HG02852 (cell line): ENCODE measurements at regions not wholly inside any gene's neighbourhood (a gene's known extent, or its start where the extent isn't known, plus 50 kb on each side); places are given as distances from the start of the nearest gene placed in this dataset.
"Not testable (repeated sequence)": the region's sequence is repeated elsewhere in the genome, so short reads cannot be mapped to it uniquely, and the experiment has no call there.

Source experiments
- ATAC-seq: cut with Tn5 transposase; IDR thresholded peaks from one replicate; pipeline ENCODE4 v1.9.1; 2021; ENCODE audit warnings: mild to moderate bottlenecking, moderate library complexity; ENCODE audit not compliant: unreplicated experiment

- ATAC-seq: no peak
Measured at GRCh38 chr1:80624682-80625081, 1176.1 kb upstream of the ADGRL2 start.

- ATAC-seq: no peak
Measured at GRCh38 chr1:80607064-80607463, 1193.7 kb upstream of the ADGRL2 start.

DNA sequence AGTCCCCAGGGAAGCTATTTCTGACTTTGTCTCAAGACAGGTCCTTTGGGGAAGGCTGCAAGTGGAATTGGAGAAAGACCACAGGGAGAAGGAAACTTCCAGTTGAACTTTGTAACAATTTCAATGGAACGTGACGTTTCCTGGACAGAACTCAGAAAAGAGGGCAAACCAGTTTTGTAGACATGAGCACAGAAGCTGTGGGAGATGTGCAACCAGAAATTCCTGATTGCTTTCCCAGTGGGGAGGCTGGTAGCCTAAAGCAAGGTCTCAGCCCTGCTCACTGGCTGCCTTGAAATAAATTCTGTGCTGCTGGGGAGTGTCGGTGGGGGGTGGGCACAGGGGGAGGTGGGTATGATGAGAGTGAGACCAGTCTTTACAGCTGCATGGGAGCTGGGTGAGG is 1206.7 kb upstream of the ADGRL2 start:
- no peak for ATAC-seq

DNA sequence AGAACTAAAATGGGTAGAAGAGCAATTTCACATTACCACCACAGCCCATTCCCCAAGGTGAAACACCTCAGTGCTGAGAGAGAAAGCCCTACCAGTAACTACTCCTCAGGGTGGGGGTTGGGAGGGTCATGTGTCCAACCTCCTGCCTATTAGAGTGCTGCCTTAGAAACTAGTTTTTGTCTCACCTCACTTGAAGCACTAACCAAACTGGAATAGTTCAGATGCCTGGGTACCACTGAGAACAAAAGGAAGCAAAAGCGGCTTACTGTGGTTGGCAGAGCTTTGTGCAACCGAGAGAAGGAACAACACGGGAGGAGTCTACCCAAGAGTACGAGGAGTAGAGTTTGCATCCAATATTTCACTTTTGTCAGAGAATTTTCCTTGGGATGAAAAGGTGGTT is 1207.5 kb upstream of the ADGRL2 start:
- ATAC-seq: no peak

- ATAC-seq: no peak
Measured at GRCh38 chr1:80582980-80583379, 1217.8 kb upstream of the ADGRL2 start.

GRCh38 chr1:80579055-80579454 is 1221.7 kb upstream of the ADGRL2 start:
- ATAC-seq: no peak

DNA sequence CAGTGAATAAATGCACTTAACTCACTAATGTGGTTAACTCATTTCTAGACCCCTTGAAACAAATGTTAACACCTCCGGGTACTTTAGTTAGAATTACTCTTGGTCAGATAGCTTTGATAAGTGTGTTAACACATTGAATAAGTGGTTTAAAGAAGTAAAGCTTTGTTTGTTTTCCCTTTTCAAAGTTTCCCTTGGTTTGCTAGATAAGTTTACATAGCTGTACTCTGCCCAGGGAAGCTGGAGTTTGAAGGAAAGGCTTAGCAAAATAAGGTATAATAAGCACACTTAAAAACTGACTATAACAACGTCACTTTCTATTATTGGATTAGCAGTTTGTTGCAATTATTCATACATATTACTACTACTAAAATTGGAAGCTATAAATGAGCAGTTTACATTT is 1233.9 kb upstream of the ADGRL2 start:
- no peak for ATAC-seq

DNA sequence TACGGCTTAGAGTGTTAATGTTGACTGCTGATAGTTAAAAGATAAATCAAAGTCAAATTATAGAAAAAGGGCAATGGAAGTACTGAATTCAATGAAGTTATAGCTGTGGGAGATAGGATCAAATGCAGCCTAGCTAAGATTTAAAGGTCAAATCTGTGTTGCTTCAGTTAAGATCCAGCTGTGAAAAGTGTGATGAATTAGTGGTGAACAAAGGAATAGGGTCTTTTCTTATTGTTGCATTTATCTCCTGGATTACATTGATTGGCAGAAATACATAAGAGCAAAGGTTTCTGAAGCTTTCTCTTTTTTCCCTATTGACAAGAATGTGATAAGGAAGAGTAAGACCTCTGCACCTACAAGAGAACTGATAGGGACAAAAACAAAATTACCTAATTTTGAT is 1234.6 kb upstream of the ADGRL2 start:
- ATAC-seq: no peak

DNA sequence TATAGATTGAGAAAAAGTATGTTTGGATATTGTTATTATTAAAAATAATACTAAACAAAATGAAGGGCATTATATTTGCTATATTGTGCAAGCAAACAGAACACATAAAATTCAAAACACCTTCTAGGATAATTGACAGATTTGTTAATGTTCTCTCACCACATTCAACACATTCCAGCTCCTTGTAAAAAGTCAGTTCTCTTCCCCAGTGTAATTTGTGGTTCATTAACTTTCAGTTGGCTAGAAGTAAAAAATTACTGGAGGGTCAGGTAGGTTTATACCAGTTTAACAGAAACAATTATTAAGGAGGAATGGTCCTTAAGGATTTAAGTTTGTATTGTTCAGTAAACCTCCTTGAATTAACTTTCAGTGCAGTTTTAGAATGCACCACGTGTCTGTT is 1235.3 kb upstream of the ADGRL2 start:
- no peak for ATAC-seq

DNA sequence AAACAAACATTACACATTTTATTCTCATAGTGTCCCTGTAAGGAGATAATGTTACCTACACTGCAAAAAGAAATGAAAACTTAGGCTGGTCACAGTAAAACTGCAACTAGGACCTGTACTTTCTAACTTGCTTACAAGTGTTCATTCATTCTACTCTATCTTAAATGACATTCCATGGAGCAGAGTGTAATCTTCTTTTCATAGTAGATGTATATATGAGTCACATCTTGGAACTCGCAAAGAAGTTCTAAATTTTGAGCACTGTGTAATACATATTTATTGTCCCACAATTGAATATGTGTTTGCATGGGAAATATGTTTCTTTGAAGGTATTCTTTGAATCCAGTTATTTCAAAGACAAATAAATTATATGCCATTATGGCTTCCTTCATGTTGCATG is 1258.5 kb upstream of the ADGRL2 start:
- no peak for ATAC-seq

- no peak for ATAC-seq
Measured at GRCh38 chr1:80540596-80540995, 1260.1 kb upstream of the ADGRL2 start.

DNA sequence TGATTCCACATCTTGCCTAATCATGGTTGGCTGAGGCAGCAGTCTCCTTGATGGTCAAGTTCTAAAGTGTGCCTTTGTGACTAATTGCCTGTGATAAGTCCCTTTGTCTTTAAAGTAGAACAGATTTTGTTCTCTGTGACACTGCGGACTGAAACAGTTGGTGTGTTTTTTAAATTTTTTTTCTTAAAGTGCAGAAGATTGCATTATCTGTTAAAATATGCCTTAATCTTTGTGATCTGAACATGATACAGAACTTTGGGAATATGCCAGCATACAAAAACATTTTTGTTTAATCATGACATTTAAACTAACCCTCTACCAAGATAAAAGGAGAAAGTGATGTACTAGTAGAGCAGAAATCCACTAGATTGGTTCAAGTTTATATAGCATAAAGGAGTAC is 1260.6 kb upstream of the ADGRL2 start:
- no peak for ATAC-seq

- ATAC-seq: not testable (repeated sequence)
Measured at GRCh38 chr1:80539298-80539697, 1261.4 kb upstream of the ADGRL2 start.

GRCh38 chr1:80536461-80536860 is 1264.3 kb upstream of the ADGRL2 start:
- ATAC-seq: no peak

GRCh38 chr1:80535466-80535865 is 1265.3 kb upstream of the ADGRL2 start:
- no peak for ATAC-seq

DNA sequence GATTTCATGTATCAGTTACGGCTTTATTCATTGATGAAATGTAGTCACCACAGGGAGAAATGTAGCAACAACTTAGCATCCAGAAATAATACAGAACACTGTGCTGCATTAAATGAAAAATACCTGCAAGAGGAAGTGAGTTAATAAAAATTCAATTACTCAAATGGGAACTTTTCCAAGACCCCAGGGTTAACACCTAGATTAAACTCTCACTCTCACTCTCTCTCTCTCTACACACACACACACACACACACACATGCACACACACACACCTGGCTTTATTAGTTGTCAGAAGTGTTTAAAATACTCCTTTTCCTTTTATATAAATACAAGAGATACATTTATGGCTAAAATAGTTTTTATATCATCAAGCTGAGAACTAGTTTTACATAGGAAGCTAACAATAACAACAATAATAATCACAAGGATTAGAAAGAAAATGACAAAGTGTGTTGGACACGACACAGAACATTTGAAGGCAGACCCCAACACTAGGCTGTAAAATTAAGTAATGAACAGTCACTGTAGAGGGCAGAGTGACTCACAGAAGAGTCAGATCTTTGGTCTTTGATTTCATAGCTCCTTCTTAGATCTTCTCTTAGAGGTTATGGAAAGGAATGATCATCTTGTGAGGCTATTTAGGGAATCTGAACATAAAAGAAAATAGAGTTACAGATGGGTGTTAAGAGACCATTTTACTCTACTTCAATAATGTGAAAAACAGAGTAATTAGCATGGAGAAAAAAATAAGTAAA is 1266.0 kb upstream of the ADGRL2 start:
- no peak for ATAC-seq

DNA sequence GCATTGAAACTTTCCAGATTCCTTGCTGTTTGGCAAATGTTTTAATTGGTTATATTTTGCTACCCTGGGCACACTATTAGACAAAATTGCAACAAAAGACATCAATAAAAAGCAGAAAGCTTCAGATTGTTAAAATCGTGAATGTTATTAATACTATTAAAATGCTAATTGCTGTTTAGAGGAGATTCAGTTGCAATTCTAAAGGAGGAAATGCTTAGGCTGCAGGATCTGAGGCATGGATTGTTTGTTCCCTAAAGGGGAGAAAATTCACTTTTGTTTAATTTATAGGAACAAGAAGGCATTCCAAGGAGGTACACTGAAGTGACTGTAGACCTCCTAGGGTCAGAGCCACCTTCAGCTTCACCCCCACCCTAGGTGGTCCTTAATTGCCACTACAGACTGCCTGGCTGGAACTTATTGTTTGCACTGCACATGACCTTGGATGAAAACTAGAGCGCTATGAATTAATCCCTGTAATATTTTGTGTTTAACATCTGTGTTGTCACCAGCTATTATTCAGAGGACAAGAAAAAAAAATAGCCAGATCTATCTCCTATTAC is 1266.9 kb upstream of the ADGRL2 start:
- no peak for ATAC-seq

DNA sequence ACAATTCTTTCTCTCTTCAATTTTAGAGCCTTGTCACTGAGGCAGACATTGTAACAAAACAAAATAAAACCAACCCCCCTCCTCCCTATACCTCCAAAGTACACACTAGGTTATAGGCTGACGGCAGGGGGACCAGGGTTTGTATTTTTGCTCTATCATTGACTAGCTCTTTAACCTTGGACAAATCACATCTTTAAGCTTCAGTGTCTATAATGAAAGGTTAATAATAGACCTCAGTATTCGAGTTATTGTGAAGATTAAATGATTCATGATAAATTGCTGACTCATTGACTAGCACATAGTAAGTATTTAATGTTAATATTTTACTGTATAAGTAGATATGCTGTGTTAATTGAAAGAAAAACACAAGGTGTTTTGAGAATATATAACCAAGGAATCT is 1267.6 kb upstream of the ADGRL2 start:
- no peak for ATAC-seq

GRCh38 chr1:80531182-80531581 is 1269.6 kb upstream of the ADGRL2 start:
- ATAC-seq: no peak

GRCh38 chr1:80529546-80529945 is 1271.2 kb upstream of the ADGRL2 start:
- no peak for ATAC-seq

GRCh38 chr1:80523861-80524260 is 1276.9 kb upstream of the ADGRL2 start:
- ATAC-seq: no peak

DNA sequence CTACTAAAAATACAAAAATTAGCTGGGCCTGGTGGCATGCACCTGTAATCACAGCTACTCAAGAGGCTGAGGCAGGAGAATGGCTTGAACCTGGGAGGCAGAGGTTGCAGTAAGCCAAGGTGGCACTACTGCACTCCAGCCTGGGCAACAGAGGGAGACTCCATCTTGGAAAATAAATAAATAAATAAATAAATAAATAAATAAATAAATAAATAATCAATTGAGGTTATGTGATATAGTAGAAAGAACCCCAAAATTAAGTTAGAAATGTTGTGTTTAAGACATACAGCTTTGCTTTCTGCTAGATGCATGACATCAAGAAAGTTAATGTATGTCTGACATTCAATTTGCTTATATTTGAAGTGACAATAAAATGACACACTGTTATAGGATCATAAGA is 1277.7 kb upstream of the ADGRL2 start:
- ATAC-seq: not testable (repeated sequence)

DNA sequence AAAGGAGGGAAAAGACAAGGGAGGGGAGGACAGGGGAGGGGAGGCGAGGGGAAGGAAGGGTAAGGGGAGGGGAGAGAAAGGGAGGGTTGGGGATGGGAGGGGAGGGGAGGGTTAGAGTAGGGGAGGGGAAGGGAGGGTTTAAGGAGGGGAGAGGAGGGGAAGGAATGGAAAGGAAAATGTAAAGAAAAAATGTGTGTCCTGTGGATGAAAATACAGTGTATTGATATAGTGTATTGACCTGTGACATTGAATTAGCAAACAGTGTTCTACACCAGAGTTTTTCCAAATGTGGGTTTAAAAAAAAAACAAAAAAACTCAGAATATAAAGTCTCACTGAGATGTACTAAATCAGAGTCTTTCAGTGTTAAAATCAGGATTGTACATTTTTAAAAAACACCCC is 1279.8 kb upstream of the ADGRL2 start:
- no peak for ATAC-seq
